Nephron (organoid): ENCODE measurements at regions not wholly inside any gene's neighbourhood (a gene's known extent, or its start where the extent isn't known, plus 50 kb on each side); places are given as distances from the start of the nearest gene placed in this dataset.

Experiments used
- H3K27ac Mint-ChIP-seq, 3 experiments: 2 replicates each; pipeline ENCODE4 v1.8.0; 2020; ENCODE audit warnings: mixed read lengths in 3 of 3, mild to moderate bottlenecking in 2 of 3, moderate library complexity in 1 of 3
- H3K27me3 Mint-ChIP-seq: 2 replicates; pipeline ENCODE4 v1.8.0; 2021; ENCODE audit warnings: low read depth, mild to moderate bottlenecking, moderate library complexity, mixed read lengths
- H3K36me3 Mint-ChIP-seq: 2 replicates; pipeline ENCODE4 v1.8.0; 2020; ENCODE audit warnings: low read depth, mixed read lengths
- H3K4me1 Mint-ChIP-seq: 2 replicates; pipeline ENCODE4 v1.8.0; 2020; ENCODE audit warnings: mixed read lengths
- H3K4me3 Mint-ChIP-seq, 3 experiments: 2 replicates each; pipeline ENCODE4 v1.8.0; 2020; ENCODE audit warnings: mild to moderate bottlenecking in 3 of 3, mixed read lengths in 3 of 3, moderate library complexity in 2 of 3
- H3K9me3 Mint-ChIP-seq: 2 replicates; pipeline ENCODE4 v1.8.0; 2020; ENCODE audit warnings: mixed read lengths
- CTCF ChIP-seq, 3 experiments: fragments of 200-600 bp; sonication (generic); IDR thresholded peaks; one replicate each; pipeline ENCODE4 v1.5.0; 2021; ENCODE audit warnings: antibody characterized with exemption in 3 of 3; ENCODE audit not compliant: unreplicated experiment in 3 of 3

DNA sequence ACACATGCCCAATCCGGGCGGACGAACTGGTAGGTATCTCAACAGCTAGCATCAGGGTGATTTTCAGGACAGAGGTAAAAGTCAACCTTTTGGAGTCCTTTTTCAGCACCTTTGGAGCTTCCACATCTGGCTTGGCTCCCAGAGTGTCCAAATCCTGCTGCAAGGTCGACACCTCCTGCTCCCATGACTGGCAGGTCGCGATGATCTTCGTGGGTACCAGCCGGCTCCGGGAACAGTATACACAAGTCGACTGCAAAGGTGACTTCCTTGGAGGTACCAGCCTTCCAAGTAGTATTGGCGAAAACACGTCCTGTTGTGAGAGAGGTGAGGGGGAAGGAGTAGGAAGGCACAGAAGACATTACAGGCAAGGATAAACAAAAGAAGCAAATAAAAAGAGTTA, 672.7 kb downstream of the TMEM121 start:
- no peak for TF ChIP-seq CTCF (IDR thresholded peaks at IDR 0.05; ENCODE audit: unreplicated experiment in 3 of 3)
- no peaks in the 10 kb centered on the region for H3K4me1 Mint-ChIP-seq
- H3K36me3 Mint-ChIP-seq: peaks cover 2% of the 10 kb centered on the region
- no peak overlapping the region for H3K4me3 Mint-ChIP-seq
- H3K9me3 Mint-ChIP-seq: peaks cover 71% of the 10 kb centered on the region
- no peaks in the 10 kb centered on the region for H3K27me3 Mint-ChIP-seq
- H3K27ac Mint-ChIP-seq: no peak overlapping the region

- no peak for TF ChIP-seq CTCF (IDR thresholded peaks at IDR 0.05; ENCODE audit: unreplicated experiment in 3 of 3)
- peaks cover 9% of the 10 kb centered on the region for H3K36me3 Mint-ChIP-seq
- no peaks in the 10 kb centered on the region for H3K4me1 Mint-ChIP-seq
- no peak overlapping the region for H3K4me3 Mint-ChIP-seq
- H3K27ac Mint-ChIP-seq: no peak overlapping the region
- no peaks in the 10 kb centered on the region for H3K27me3 Mint-ChIP-seq
- H3K9me3 Mint-ChIP-seq: peaks cover 74% of the 10 kb centered on the region
Measured at GRCh38 chr14:106200541-106201315, 674.3 kb downstream of the TMEM121 start.

DNA sequence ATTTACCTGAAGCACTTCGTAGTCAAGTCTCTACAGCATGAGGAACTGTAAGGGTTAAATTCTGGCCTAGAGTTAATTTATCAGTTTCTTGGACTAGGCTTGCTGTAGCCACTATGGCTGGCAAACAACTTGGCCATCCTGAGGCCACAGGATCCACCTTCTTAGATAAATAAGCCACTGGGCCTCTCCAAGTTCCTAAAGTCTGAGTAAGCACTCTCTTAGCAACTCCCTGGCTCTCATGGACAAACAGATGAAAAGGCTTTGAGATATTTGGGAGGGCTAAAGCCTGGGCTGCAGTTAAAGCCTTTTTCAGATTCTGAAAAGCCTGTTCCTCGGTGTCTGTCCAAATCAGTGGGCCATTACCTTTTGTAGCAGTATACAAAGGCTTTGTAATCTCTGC, 675.0 kb downstream of the TMEM121 start:
- Mint-ChIP-seq H3K27me3 (no peaks in the 10 kb centered on the region), H3K9me3 (peaks cover 73% of the 10 kb centered on the region)
- no peak for TF ChIP-seq CTCF (IDR thresholded peaks at IDR 0.05; ENCODE audit: unreplicated experiment in 3 of 3)

GRCh38 chr14:106203438-106203837, 677.1 kb downstream of the TMEM121 start:
- no peak overlapping the region for H3K4me3 Mint-ChIP-seq
- H3K4me1 Mint-ChIP-seq: no peaks in the 10 kb centered on the region
- no peaks in the 10 kb centered on the region for H3K27me3 Mint-ChIP-seq
- H3K36me3 Mint-ChIP-seq: peaks cover 11% of the 10 kb centered on the region
- H3K9me3 Mint-ChIP-seq: peaks cover 74% of the 10 kb centered on the region
- H3K27ac Mint-ChIP-seq: no peak overlapping the region
- TF ChIP-seq CTCF (IDR thresholded peaks at IDR 0.05; ENCODE audit: unreplicated experiment in 3 of 3): no peak

More for the DNA sequence above, 675.0 kb downstream of the TMEM121 start:
- Mint-ChIP-seq H3K4me1 (no peaks in the 10 kb centered on the region), H3K4me3 (no peak overlapping the region), H3K36me3 (peaks cover 11% of the 10 kb centered on the region), H3K27ac (no peak overlapping the region)

DNA sequence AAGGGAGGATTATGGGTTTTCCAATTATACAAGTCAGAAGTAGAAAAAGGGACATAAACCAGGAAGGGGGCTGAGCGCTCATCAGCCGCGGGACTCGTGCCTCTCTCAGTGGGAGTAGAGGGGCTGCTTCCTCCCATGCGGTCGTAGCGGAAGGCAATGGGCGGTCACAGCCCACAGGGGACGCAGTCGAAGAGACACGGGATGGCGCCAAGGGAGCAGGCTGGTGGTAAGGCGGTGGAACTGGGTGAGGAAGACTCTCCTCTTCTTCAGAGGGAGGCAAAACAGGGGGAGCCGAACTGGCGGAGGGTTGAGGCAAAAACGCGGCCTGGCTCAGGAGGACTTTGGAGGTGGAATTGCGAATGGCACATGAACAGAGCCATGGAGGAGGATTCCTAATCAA, 677.7 kb downstream of the TMEM121 start:
- Mint-ChIP-seq H3K36me3 (peaks cover 11% of the 10 kb centered on the region), H3K27ac (no peak overlapping the region), H3K4me1 (no peaks in the 10 kb centered on the region), H3K27me3 (no peaks in the 10 kb centered on the region), H3K4me3 (no peak overlapping the region), H3K9me3 (peaks cover 74% of the 10 kb centered on the region)
- TF ChIP-seq CTCF (IDR thresholded peaks at IDR 0.05; ENCODE audit: unreplicated experiment in 3 of 3): no peak

- H3K9me3 Mint-ChIP-seq: peaks cover 68% of the 10 kb centered on the region
- H3K27ac Mint-ChIP-seq: no peak overlapping the region
- no peak for TF ChIP-seq CTCF (IDR thresholded peaks at IDR 0.05; ENCODE audit: unreplicated experiment in 3 of 3)
- peaks cover 11% of the 10 kb centered on the region for H3K36me3 Mint-ChIP-seq
- H3K4me3 Mint-ChIP-seq: no peak overlapping the region
- H3K4me1 Mint-ChIP-seq: no peaks in the 10 kb centered on the region
- H3K27me3 Mint-ChIP-seq: no peaks in the 10 kb centered on the region
Measured at GRCh38 chr14:106207316-106207715, 680.9 kb downstream of the TMEM121 start.
